Breast epithelium (tissue), 4 donors: ENCODE measurements at regions not wholly inside any gene's neighbourhood (a gene's known extent, or its start where the extent isn't known, plus 50 kb on each side); places are given as distances from the start of the nearest gene placed in this dataset.

ENCODE experiments used
- DNase-seq, 2 donors: peaks; one replicate each; pipeline ENCODE4 v3.0.0-alpha.2; 2019; ENCODE audit warnings: low spot score in 2 of 2
- H3K27ac ChIP-seq, 2 donors: fragments of 200-600 bp; sonication (generic) in 1 of 2; one replicate each; pipeline ENCODE4 v1.5.1; 2016 to 2019; ENCODE audit warnings: mild to moderate bottlenecking in 1 of 2
- H3K27me3 ChIP-seq, 2 donors: fragments of 200-600 bp; sonication (generic) in 1 of 2; one replicate each; pipeline versions ENCODE4 v1.5.1 to v1.6.0; 2017 to 2019; ENCODE audit warnings: control low read depth in 1 of 2, mild to moderate bottlenecking in 1 of 2
- H3K36me3 ChIP-seq: fragments of 200-600 bp; one replicate; pipeline ENCODE4 v1.5.1; 2019
- H3K4me1 ChIP-seq, 2 donors: fragments of 200-600 bp; sonication (generic); one replicate each; pipeline ENCODE4 v1.5.1; 2016 to 2019; ENCODE audit warnings: control low read depth in 1 of 2
- H3K4me3 ChIP-seq, 3 donors: fragments of 200-600 bp; sonication (generic); 1 replicate in 2 of 3; 2 replicates in 1 of 3; pipeline ENCODE4 v1.5.1; 2016 to 2019; ENCODE audit warnings: mild to moderate bottlenecking in 3 of 3, moderate library complexity in 2 of 3
- H3K9me3 ChIP-seq, 2 donors: fragments of 200-600 bp; sonication (generic) in 1 of 2; one replicate each; pipeline ENCODE4 v1.5.1; 2016 to 2019; ENCODE audit warnings: control low read depth in 1 of 2
- POLR2A ChIP-seq: fragments of 450-650 bp; IDR thresholded peaks from one replicate; pipeline ENCODE4 v1.6.1; 2016; ENCODE audit warnings: antibody characterized with exemption, mild to moderate bottlenecking, moderate library complexity
- POLR2AphosphoS5 ChIP-seq, 3 donors: sonication (generic); formaldehyde crosslinking; IDR thresholded peaks; one replicate each; pipeline ENCODE4 v1.6.1; 2017; ENCODE audit warnings: antibody characterized with exemption in 3 of 3
- intact Hi-C: fragments of 100-400 bp; cut with DNase I; formaldehyde crosslinking; loops from one replicate; pipeline ENCODE4 v1.15.1; 2023; ENCODE audit warnings: low total_unique reads
- TF ChIP-seq, protein P1 (sequence below), 3 donors: fragments of 450-650 bp; IDR thresholded peaks; one replicate each; pipeline ENCODE4 v1.5.1; 2016 to 2017; ENCODE audit warnings: antibody characterized with exemption in 3 of 3, mild to moderate bottlenecking in 3 of 3, moderate library complexity in 3 of 3

DNA sequence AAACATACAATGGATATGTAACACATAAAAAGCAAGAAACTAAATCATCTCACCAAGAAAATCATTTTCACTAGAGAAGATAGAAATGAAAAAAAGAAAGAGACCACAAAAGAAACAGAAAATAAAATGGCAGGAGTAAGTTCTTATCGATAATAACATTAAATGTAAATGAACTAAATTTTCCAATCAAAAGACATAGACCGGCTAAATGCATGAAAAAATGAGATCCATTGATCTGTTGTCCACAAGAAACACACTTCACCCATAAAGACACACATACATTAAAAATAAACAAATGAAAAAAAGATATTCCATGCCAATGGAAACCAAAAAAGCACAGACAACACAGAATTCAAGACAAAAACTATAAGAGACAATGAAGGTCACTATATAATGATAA lies 1771.9 kb downstream of the SI start:
- intact Hi-C loops: no loop called here
- no peak for TF ChIP-seq POLR2A
- TF ChIP-seq, protein P1, sequence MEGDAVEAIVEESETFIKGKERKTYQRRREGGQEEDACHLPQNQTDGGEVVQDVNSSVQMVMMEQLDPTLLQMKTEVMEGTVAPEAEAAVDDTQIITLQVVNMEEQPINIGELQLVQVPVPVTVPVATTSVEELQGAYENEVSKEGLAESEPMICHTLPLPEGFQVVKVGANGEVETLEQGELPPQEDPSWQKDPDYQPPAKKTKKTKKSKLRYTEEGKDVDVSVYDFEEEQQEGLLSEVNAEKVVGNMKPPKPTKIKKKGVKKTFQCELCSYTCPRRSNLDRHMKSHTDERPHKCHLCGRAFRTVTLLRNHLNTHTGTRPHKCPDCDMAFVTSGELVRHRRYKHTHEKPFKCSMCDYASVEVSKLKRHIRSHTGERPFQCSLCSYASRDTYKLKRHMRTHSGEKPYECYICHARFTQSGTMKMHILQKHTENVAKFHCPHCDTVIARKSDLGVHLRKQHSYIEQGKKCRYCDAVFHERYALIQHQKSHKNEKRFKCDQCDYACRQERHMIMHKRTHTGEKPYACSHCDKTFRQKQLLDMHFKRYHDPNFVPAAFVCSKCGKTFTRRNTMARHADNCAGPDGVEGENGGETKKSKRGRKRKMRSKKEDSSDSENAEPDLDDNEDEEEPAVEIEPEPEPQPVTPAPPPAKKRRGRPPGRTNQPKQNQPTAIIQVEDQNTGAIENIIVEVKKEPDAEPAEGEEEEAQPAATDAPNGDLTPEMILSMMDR (IDR thresholded peaks at IDR 0.05): no peak
- TF ChIP-seq POLR2AphosphoS5 (IDR thresholded peaks at IDR 0.05): no peak
- Histone ChIP-seq H3K27me3 (no peaks in the 10 kb centered on the region), H3K36me3 (no peaks in the 10 kb centered on the region), H3K4me1 (no peaks in the 10 kb centered on the region), H3K9me3 (peaks cover 12 to 20% of the 10 kb centered on the region in 2 donors), H3K27ac (no peak overlapping the region), H3K4me3 (no peak overlapping the region)
- DNase-seq: no peak

DNA sequence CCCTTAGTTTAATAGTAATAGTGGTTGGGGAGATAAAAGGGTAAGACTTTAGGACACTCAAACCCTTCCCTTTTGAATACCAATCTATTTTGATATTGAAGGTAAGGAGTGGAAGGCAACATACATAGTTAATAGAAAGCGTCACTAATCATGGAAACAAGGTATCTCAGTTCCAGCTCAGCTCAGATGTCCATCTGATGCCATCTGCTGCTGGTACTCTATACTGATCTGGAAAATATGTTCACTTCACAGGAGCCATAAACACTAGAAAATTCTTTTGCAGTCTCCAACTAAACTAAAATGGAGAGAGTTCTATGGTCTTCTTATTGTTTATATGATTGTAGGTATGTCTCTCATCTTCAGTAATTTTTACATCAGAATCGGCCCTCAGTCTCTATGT lies 1777.1 kb downstream of the OTOL1 start:
- Histone ChIP-seq H3K9me3 (no peaks in the 10 kb centered on the region), H3K27me3 (no peaks in the 10 kb centered on the region), H3K4me3 (no peak overlapping the region), H3K27ac (no peak overlapping the region), H3K36me3 (no peaks in the 10 kb centered on the region), H3K4me1 (no peaks in the 10 kb centered on the region)
- DNase-seq: no peak
- intact Hi-C loops: no loop called here
- TF ChIP-seq POLR2A: no peak
- TF ChIP-seq POLR2AphosphoS5 (IDR thresholded peaks at IDR 0.05): no peak
- TF ChIP-seq, protein P1 (IDR thresholded peaks at IDR 0.05): no peak

DNA sequence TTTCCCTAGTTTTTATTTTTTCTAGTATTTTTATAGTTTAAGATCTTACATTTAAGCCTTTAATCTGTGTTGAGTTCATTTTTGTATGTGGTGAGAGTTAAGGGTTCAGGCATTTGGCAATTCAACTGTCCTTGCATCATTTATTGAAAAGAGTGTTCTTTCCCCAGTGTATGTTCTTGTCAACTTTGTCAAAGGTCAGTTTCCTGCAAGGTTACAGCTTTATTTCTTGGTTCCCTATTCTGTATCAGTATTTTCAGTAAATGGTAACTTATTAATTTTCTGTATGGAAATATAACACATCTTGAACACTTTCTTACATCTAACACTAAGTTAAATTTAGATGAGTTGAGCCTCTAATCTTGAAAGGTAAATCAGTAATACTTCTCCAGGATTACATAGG lies 1770.1 kb downstream of the OTOL1 start:
- no peak for TF ChIP-seq POLR2AphosphoS5 (IDR thresholded peaks at IDR 0.05)
- TF ChIP-seq, protein P1 (IDR thresholded peaks at IDR 0.05): no peak
- no peak for TF ChIP-seq POLR2A
- Histone ChIP-seq H3K27me3 (no peaks in the 10 kb centered on the region), H3K4me3 (no peak overlapping the region), H3K27ac (no peak overlapping the region), H3K36me3 (no peaks in the 10 kb centered on the region), H3K4me1 (no peaks in the 10 kb centered on the region), H3K9me3 (no peaks in the 10 kb centered on the region)
- intact Hi-C loops: no loop called here
- no peak for DNase-seq

DNA sequence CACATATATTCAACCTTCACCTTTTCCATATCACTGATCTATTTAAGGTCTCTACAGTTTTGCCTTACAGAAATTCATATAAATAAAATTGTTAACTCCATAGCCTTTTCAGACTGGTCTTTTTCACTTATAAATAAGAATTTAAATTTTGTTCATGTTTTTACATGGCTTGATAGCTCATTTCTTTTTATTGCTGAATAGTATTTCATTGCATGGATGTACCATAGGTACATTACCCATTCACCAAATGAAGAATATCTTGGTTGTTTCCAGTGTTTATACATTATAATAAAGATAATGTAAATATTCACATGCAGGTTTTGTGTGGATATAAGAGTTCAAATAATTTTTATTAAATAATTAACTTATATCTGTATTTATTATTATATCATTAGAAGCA lies 1765.0 kb downstream of the OTOL1 start:
- Histone ChIP-seq H3K27me3 (no peaks in the 10 kb centered on the region), H3K27ac (no peak overlapping the region), H3K4me3 (no peak overlapping the region), H3K4me1 (no peaks in the 10 kb centered on the region), H3K36me3 (no peaks in the 10 kb centered on the region), H3K9me3 (no peaks in the 10 kb centered on the region)
- intact Hi-C loops: no loop called here
- no peak for DNase-seq
- TF ChIP-seq, protein P1 (IDR thresholded peaks at IDR 0.05): no peak
- no peak for TF ChIP-seq POLR2A
- TF ChIP-seq POLR2AphosphoS5 (IDR thresholded peaks at IDR 0.05): no peak

DNA sequence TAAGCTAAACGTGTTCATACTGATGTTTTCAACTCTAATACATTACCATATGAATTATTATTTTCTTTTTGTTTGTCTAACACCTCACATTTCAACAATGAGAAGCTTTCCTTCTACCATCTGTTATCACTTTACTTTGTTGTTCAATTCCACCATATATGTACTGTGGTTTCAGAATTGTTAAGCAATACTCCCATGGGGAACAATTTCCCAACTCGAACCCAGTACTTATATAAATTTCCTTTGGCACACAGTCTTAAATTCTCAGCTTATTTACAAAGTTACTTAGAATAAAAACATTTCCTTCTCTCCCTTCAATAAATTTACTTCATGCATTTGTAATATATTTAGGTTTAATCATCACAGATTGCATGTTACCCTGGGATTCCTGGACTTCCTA lies 1764.4 kb downstream of the OTOL1 start:
- no peak overlapping the region for H3K4me3 ChIP-seq
- DNase-seq: no peak
- H3K36me3 ChIP-seq: no peaks in the 10 kb centered on the region
- H3K4me1 ChIP-seq: no peaks in the 10 kb centered on the region
- intact Hi-C loops: no loop called here
- no peaks in the 10 kb centered on the region for H3K9me3 ChIP-seq
- TF ChIP-seq POLR2AphosphoS5 (IDR thresholded peaks at IDR 0.05) (no peak), POLR2A (no peak)
- TF ChIP-seq, protein P1 (IDR thresholded peaks at IDR 0.05): no peak
- H3K27me3 ChIP-seq: no peaks in the 10 kb centered on the region
- no peak overlapping the region for H3K27ac ChIP-seq
